ENCODE measurements at regions not wholly inside any gene's neighbourhood (a gene's known extent, or its start where the extent isn't known, plus 50 kb on each side); places are given as distances from the start of the nearest gene placed in this dataset.

DNA sequence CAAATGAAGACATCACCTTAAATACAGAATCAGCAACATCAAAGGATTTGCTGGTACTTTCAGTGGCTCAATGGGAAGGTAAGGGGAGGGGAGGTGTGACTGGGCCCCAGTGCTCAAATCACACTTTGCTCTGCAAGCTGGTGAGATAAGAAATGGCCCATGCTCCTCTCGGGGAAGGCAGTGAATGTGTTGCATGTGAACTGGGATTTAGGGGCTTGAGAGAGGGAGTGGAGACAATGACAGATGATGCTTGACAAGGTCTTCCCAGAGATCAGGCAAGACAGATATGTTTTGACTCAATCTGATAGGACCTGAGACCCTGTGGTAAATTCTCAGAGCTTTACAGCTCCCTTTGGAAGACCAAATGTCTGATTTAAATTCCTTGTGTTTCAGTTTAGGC is 233.0 kb upstream of the PROK2 start:
- Histone ChIP-seq H3K36me3 (ENCODE audit: control insufficient read depth in 2 of 2, extremely low read depth in 1 of 2, insufficient read depth in 2 of 2, low read length in 2 of 2) (no peaks in the 10 kb centered on the region), H3K4me3 (replicated peaks in 1 of 3; ENCODE audit: insufficient read depth in 1 of 3, low read depth in 1 of 3, low read length in 3 of 3) (no peak overlapping the region), H3K4me1 (ENCODE audit: control insufficient read depth, extremely low read depth, insufficient read depth, low read length) (no peaks in the 10 kb centered on the region), H3K9ac (replicated peaks; ENCODE audit: extremely low read depth, insufficient read depth, low read length) (no peak overlapping the region), H3K9me1 (replicated peaks; ENCODE audit: control insufficient read depth, extremely low read depth, insufficient read depth, low read length) (no peaks in the 10 kb centered on the region), H3K27me3 (ENCODE audit: control insufficient read depth in 2 of 2, insufficient read depth in 2 of 2, low read length in 2 of 2) (no peaks in the 10 kb centered on the region), H3K9me3 (replicated peaks; ENCODE audit: control insufficient read depth, insufficient read depth, low read length) (no peaks in the 10 kb centered on the region), H3K27ac (ENCODE audit: insufficient read depth, low read depth, low read length) (no peak overlapping the region), H4K20me1 (replicated peaks; ENCODE audit: control insufficient read depth, extremely low read depth, insufficient read depth, low read length) (no peaks in the 10 kb centered on the region), H3K4me2 (ENCODE audit: insufficient read depth, low read length) (no peak overlapping the region), H2AFZ (ENCODE audit: low read depth, low read length) (no peak overlapping the region), H3K79me2 (ENCODE audit: control insufficient read depth, insufficient read depth, low read length) (no peaks in the 10 kb centered on the region)
- TF ChIP-seq POLR2AphosphoS5 (IDR thresholded peaks at IDR 0.05; ENCODE audit: insufficient read depth, low read depth, low read length) (no peak), FOS (IDR thresholded peaks at IDR 0.05; ENCODE audit: borderline replicate concordance, insufficient read depth, low read length) (no peak), EZH2 (IDR thresholded peaks at IDR 0.05; ENCODE audit: borderline replicate concordance, low read depth, low read length, severe bottlenecking) (no peak), GATA2 (IDR thresholded peaks at IDR 0.05; ENCODE audit: insufficient read depth, insufficient read length, low read depth, low read length) (no peak), MYC (IDR thresholded peaks at IDR 0.05; ENCODE audit: low read depth, low read length) (no peak), JUN (IDR thresholded peaks at IDR 0.05; ENCODE audit: borderline replicate concordance, insufficient read depth, insufficient read length, low read depth) (no peak)
- TF ChIP-seq, protein P1, sequence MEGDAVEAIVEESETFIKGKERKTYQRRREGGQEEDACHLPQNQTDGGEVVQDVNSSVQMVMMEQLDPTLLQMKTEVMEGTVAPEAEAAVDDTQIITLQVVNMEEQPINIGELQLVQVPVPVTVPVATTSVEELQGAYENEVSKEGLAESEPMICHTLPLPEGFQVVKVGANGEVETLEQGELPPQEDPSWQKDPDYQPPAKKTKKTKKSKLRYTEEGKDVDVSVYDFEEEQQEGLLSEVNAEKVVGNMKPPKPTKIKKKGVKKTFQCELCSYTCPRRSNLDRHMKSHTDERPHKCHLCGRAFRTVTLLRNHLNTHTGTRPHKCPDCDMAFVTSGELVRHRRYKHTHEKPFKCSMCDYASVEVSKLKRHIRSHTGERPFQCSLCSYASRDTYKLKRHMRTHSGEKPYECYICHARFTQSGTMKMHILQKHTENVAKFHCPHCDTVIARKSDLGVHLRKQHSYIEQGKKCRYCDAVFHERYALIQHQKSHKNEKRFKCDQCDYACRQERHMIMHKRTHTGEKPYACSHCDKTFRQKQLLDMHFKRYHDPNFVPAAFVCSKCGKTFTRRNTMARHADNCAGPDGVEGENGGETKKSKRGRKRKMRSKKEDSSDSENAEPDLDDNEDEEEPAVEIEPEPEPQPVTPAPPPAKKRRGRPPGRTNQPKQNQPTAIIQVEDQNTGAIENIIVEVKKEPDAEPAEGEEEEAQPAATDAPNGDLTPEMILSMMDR (IDR thresholded peaks at IDR 0.05; ENCODE audit: extremely low read depth in 1 of 2, insufficient read depth in 1 of 2, low read depth in 1 of 2, low read length in 2 of 2) = no peak
- intact Hi-C loops (cut with micrococcal nuclease) (no loop called here), dilution Hi-C loops (cut with MboI; ENCODE audit: extremely low pct_ligation_motif_present, low sequenced_read_pairs) (no loop called here)
- DNase-seq (ENCODE audit: low read depth, low spot score) (no peak), FAIRE-seq (no peak)
- ChIA-PET CTCF (interaction anchor here (0.6 kb wide), 1 partner anchor 491 kb away, joined by 4 read pairs; no protein-coding TSS in a partner anchor), POLR2A (no interaction called here)
- BruUV-seq (replicated peaks) = no TSS peak

Data from endothelial cell of umbilical vein (primary cell).